AG04450 (cell line): ENCODE measurements at regions not wholly inside any gene's neighbourhood (a gene's known extent, or its start where the extent isn't known, plus 50 kb on each side); places are given as distances from the start of the nearest gene placed in this dataset.

Experiments
- CTCF ChIA-PET: fragments of 300-600, 350-600 bp; formaldehyde crosslinking; extraction: SDS; loops from one replicate; lab custom pipeline; 2022; ENCODE audit warnings: antibody characterized with exemption, inconsistent platforms; lab: Charles Lee
- POLR2A ChIA-PET: fragments of 350-600 bp; formaldehyde crosslinking; extraction: SDS; loops from one replicate; lab custom pipeline; 2021; ENCODE audit warnings: antibody characterized with exemption, inconsistent platforms; lab: Yijun Ruan, JAX
- DNase-seq: peaks from one replicate; pipeline ENCODE4 v3.0.0-alpha.2; 2011; ENCODE audit warnings: low read depth, low spot score
- H3K27ac ChIP-seq: one replicate; pipeline ENCODE4 v1.5.1; 2012; ENCODE audit warnings: low read depth, low read length, control low read depth
- H3K27me3 ChIP-seq: one replicate; pipeline ENCODE4 v1.6.0; 2012; ENCODE audit warnings: low read length; ENCODE audit not compliant: control insufficient read depth, insufficient read depth
- H3K4me3 ChIP-seq: 2 replicates; pipeline ENCODE4 v1.5.1; 2011; ENCODE audit warnings: mild to moderate bottlenecking, low read depth, low read length, control low read depth
- H3K9me3 ChIP-seq: 2 replicates; pipeline ENCODE4 v1.5.1; 2012; ENCODE audit warnings: low read length; ENCODE audit not compliant: control insufficient read depth, insufficient read depth
- CTCF ChIP-seq: IDR thresholded peaks from 2 replicates; pipeline ENCODE4 v1.5.1; 2011; ENCODE audit warnings: low read depth, low read length, control low read depth, inconsistent platforms

GRCh38 chr10:120646738-120647456, 189.9 kb downstream of the PLPP4 start:
- TF ChIP-seq CTCF = no peak
- no peak for DNase-seq
- CTCF ChIA-PET = interaction anchor here (0.9 kb wide), 1 partner anchor 20 kb away, joined by 3 read pairs; no protein-coding TSS in a partner anchor
- H3K9me3 ChIP-seq = peaks cover 32% of the 10 kb centered on the region
- H3K27ac ChIP-seq = no peak overlapping the region
- POLR2A ChIA-PET = no interaction called here
- no peak overlapping the region for H3K4me3 ChIP-seq
- no peaks in the 10 kb centered on the region for H3K27me3 ChIP-seq

- H3K9me3 ChIP-seq = peaks cover 25% of the 10 kb centered on the region
- no peaks in the 10 kb centered on the region for H3K27me3 ChIP-seq
- CTCF ChIA-PET = no interaction called here
- no peak overlapping the region for H3K27ac ChIP-seq
- POLR2A ChIA-PET = no interaction called here
- no peak for TF ChIP-seq CTCF
- no peak for DNase-seq
- H3K4me3 ChIP-seq = no peak overlapping the region
These were observed 193.8 kb downstream of the PLPP4 start for GRCh38 chr10:120650705-120651399.

GRCh38 chr10:120656107-120656506, 195.1 kb upstream of the WDR11 start:
- no peak for TF ChIP-seq CTCF
- DNase-seq = no peak
- POLR2A ChIA-PET = no interaction called here
- H3K4me3 ChIP-seq = no peak overlapping the region
- H3K27me3 ChIP-seq = no peaks in the 10 kb centered on the region
- no peak overlapping the region for H3K27ac ChIP-seq
- peaks cover 8% of the 10 kb centered on the region; the same call in 1 of the 2 replicates for H3K9me3 ChIP-seq
- CTCF ChIA-PET = no interaction called here

- CTCF ChIA-PET = no interaction called here
- no peak for DNase-seq
- H3K4me3 ChIP-seq = no peak overlapping the region
- POLR2A ChIA-PET = no interaction called here
- TF ChIP-seq CTCF = no peak
- no peaks in the 10 kb centered on the region for H3K27me3 ChIP-seq
- H3K9me3 ChIP-seq = peaks cover 2% of the 10 kb centered on the region; the same call in 1 of the 2 replicates
- H3K27ac ChIP-seq = no peak overlapping the region
These were observed 193.8 kb upstream of the WDR11 start for GRCh38 chr10:120657371-120657770.
